K562 (cell line): ENCODE measurements at regions not wholly inside any gene's neighbourhood (a gene's known extent, or its start where the extent isn't known, plus 50 kb on each side); places are given as distances from the start of the nearest gene placed in this dataset.

ENCODE experiments used
- ATAC-seq: fragments of 200-7000 bp; cut with Tn5 transposase; 3 replicates; pipeline ENCODE4 v1.9.1; 2020; ENCODE audit warnings: moderate library complexity
- BruUV-seq: library from RNA; stranded (reverse); fragments of 400-500 nt; replicated peaks from 2 replicates; lab custom pipeline; 2021; lab: Mats Ljungman, UMichigan
- CTCF ChIA-PET: fragments of 300-600 bp; formaldehyde crosslinking; extraction: SDS; loops from one replicate; lab custom pipeline; 2021; ENCODE audit warnings: low intra/inter-chr PET ratio; lab: Yijun Ruan, JAX
- POLR2A ChIA-PET: fragments of 300-600, 350-650 bp; sonication (Branson Sonifier 250); formaldehyde crosslinking; extraction: SDS; loops from one replicate; lab custom pipeline; 2021; ENCODE audit warnings: antibody characterized with exemption, inconsistent platforms; lab: Yijun Ruan, JAX
- DNase-seq, 4 experiments: peaks; one replicate each; pipeline versions ENCODE4 v3.0.0 to v3.0.0-alpha.2; 2011 to 2018; ENCODE audit warnings: low spot score in 3 of 4, mixed read lengths in 3 of 4; ENCODE audit errors: extremely low read depth in 1 of 4
- FAIRE-seq: peaks from 2 replicates; lab custom pipeline; 2011; peaks lifted over from hg19 to GRCh38; lab: Jason Lieb, UNC
- H2AFZ ChIP-seq: 2 replicates; pipeline ENCODE4 v1.6.0; 2011; ENCODE audit warnings: low read depth, low read length, control low read depth, inconsistent platforms
- H3K27ac ChIP-seq: fragments of 200-600 bp; 3 replicates; pipeline ENCODE4 v1.8.0; 2011; ENCODE audit warnings: low read depth, mild to moderate bottlenecking, control low read depth, inconsistent platforms, low read length, moderate library complexity, mixed read lengths; ENCODE audit errors: extremely low read depth
- H3K27me3 ChIP-seq, 2 experiments: fragments of 300-600 bp in 1 of 2; 2 replicates in 1 of 2; 3 replicates in 1 of 2; pipeline versions ENCODE4 v1.6.0 to v1.8.0; 2011; ENCODE audit warnings: inconsistent platforms in 2 of 2, low read length in 2 of 2, mild to moderate bottlenecking in 1 of 2, mixed read lengths in 1 of 2, moderate library complexity in 1 of 2; ENCODE audit not compliant: control insufficient read depth in 2 of 2, insufficient read depth in 2 of 2
- H3K36me3 ChIP-seq: fragments of 300-600 bp; 3 replicates; pipeline ENCODE4 v1.8.0; 2011; ENCODE audit warnings: mild to moderate bottlenecking, low read length, inconsistent platforms; ENCODE audit not compliant: control insufficient read depth, insufficient read depth
- H3K4me1 ChIP-seq, 2 experiments: fragments of 200-600 bp in 1 of 2; replicated peaks in 1 of 2; 2 replicates in 1 of 2; 3 replicates in 1 of 2; pipeline versions ENCODE4 v1.5.1 to v1.8.0; 2011; ENCODE audit warnings: inconsistent platforms in 2 of 2, low read length in 2 of 2, mild to moderate bottlenecking in 1 of 2, mixed read lengths in 1 of 2, moderate library complexity in 1 of 2; ENCODE audit not compliant: control insufficient read depth in 2 of 2, insufficient read depth in 2 of 2
- H3K4me2 ChIP-seq: 2 replicates; pipeline ENCODE4 v1.6.1; 2011; ENCODE audit warnings: low read length, control low read depth, inconsistent platforms, mixed read lengths; ENCODE audit not compliant: insufficient read depth
- H3K4me3 ChIP-seq: fragments of 200-600 bp; sonication (generic), shearing (Covaris generic); 2 replicates; pipeline ENCODE4 v1.5.1; 2016; ENCODE audit warnings: control low read depth, inconsistent platforms
- H3K79me2 ChIP-seq: fragments of 200-600 bp; 3 replicates; pipeline ENCODE4 v1.8.0; 2011; ENCODE audit warnings: low read length, inconsistent platforms; ENCODE audit not compliant: control insufficient read depth, insufficient read depth
- H3K9ac ChIP-seq, 2 experiments: 2 replicates each; pipeline versions ENCODE4 v1.6.0 to v1.6.1; 2011; ENCODE audit warnings: low read depth in 2 of 2, low read length in 2 of 2, control low read depth in 1 of 2, inconsistent platforms in 1 of 2, mild to moderate bottlenecking in 1 of 2, mixed read lengths in 1 of 2; ENCODE audit not compliant: insufficient read depth in 1 of 2
- H3K9me1 ChIP-seq: one replicate; pipeline ENCODE4 v1.6.0; 2011; ENCODE audit warnings: inconsistent platforms, mild to moderate bottlenecking, low read length, moderate library complexity; ENCODE audit not compliant: control insufficient read depth, insufficient read depth
- H3K9me3 ChIP-seq: replicated peaks from 2 replicates; pipeline ENCODE4 v1.5.1; 2011; ENCODE audit warnings: low read depth, low read length, inconsistent platforms; ENCODE audit not compliant: control insufficient read depth, insufficient read depth
- H4K20me1 ChIP-seq: replicated peaks from 2 replicates; pipeline ENCODE4 v1.6.1; 2011; ENCODE audit warnings: low read length, inconsistent platforms, mixed read lengths; ENCODE audit not compliant: control insufficient read depth, insufficient read depth
- CREBBP ChIP-seq: IDR thresholded peaks from one replicate; pipeline ENCODE4 v1.6.1; 2012; ENCODE audit warnings: low read depth, mild to moderate bottlenecking, control low read depth, inconsistent platforms, low read length
- NCOA1 ChIP-seq: fragments of 450-650 bp; IDR thresholded peaks from 2 replicates; pipeline ENCODE4 v1.6.1; 2016; ENCODE audit warnings: low read depth
- RFX5 ChIP-seq: IDR thresholded peaks from 2 replicates; pipeline ENCODE4 v1.6.1; 2011; ENCODE audit warnings: low read depth, mild to moderate bottlenecking, improper control_type of control experiment, low read length
- SRSF1 ChIP-seq: fragments of 200-400 bp; formaldehyde crosslinking; IDR thresholded peaks from 2 replicates; pipeline ENCODE4 v1.6.1; 2017; ENCODE audit warnings: mild to moderate bottlenecking, low read depth, low read length, moderate library complexity
- TARDBP ChIP-seq: fragments of 450-650 bp; IDR thresholded peaks from 2 replicates; pipeline ENCODE4 v1.6.1; 2016
- TFAM ChIP-seq: fragments of 250-450 bp; sonication (Bioruptor Pico); conservative IDR thresholded peaks from 2 replicates; pipeline ENCODE4 v1.5.0; 2021; ENCODE audit warnings: mild to moderate bottlenecking, moderate library complexity
- WHSC1 ChIP-seq: IDR thresholded peaks from one replicate; pipeline ENCODE4 v1.6.1; 2012; ENCODE audit warnings: low read length, control low read depth, inconsistent platforms
- ZC3H8 ChIP-seq: fragments of 450-650 bp; IDR thresholded peaks from 2 replicates; pipeline ENCODE4 v1.6.1; 2017
- ZEB2 ChIP-seq: fragments of 450-650 bp; IDR thresholded peaks from 2 replicates; pipeline ENCODE4 v1.6.1; 2016
- ZFX ChIP-seq: sonication (generic); formaldehyde crosslinking; IDR thresholded peaks from 2 replicates; pipeline ENCODE4 v1.8.0; 2022; ENCODE audit warnings: mild to moderate bottlenecking, missing genetic modification reagents, moderate library complexity
- ZNF316 ChIP-seq: fragments of 450-650 bp; IDR thresholded peaks from 2 replicates; pipeline ENCODE4 v1.6.1; 2016
- WGBS: fragments of 100-300 bp; shearing (Covaris generic); methylation state at CpG from one replicate; pipeline ENCODE4 v1.1.6; 2016; ENCODE audit warnings: low coverage, mixed read lengths; ENCODE audit not compliant: insufficient coverage; ENCODE audit errors: missing lambda C conversion rate; 5-methylcytosine and 5-hydroxymethylcytosine counted together
- in situ Hi-C: fragments of 300-500 bp; cut with MboI; formaldehyde crosslinking; loops from 4 replicates; pipeline ENCODE4 v1.15.0; 2018; ENCODE audit warnings: inconsistent platforms, mixed read lengths
- intact Hi-C: fragments of 100-400 bp; cut with micrococcal nuclease; formaldehyde crosslinking; loops from 2 replicates; pipeline ENCODE4 v1.14.2; 2022
- TF ChIP-seq, protein P1 (sequence below): sonication (generic); formaldehyde crosslinking; IDR thresholded peaks from 2 replicates; pipeline ENCODE4 v1.8.1; 2022; ENCODE audit warnings: missing genetic modification reagents
- TF ChIP-seq, protein P2 (sequence below): fragments of 450-650 bp; formaldehyde crosslinking; IDR thresholded peaks from 2 replicates; pipeline ENCODE4 v1.4.0; 2020; ENCODE audit warnings: mild to moderate bottlenecking, moderate library complexity
- TF ChIP-seq, protein P3 (sequence below): conservative IDR thresholded peaks from 2 replicates; pipeline ENCODE4 v1.6.1; 2011; ENCODE audit warnings: low read depth, mild to moderate bottlenecking, low read length; ENCODE audit not compliant: control insufficient read depth

DNA sequence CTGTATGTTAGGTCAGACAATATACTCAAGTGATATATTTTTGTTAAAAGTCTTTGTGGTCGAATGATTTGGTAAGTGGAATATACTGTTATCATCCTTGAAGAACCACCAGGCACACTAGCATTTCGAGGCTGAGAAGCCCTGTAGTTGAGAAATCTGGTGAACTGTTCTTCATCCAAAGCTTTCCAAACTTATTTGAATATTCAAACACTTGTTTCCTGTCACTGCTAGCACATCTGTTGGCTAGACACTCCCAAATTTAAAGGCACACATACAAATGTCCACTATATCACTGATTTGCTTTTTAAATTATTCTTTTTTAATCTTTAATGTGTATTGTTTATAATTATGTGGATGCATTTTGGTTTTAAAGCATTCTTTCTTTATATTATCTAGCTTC is 241.9 kb upstream of the CNTNAP5 start (continued):
- TF ChIP-seq, protein P1, sequence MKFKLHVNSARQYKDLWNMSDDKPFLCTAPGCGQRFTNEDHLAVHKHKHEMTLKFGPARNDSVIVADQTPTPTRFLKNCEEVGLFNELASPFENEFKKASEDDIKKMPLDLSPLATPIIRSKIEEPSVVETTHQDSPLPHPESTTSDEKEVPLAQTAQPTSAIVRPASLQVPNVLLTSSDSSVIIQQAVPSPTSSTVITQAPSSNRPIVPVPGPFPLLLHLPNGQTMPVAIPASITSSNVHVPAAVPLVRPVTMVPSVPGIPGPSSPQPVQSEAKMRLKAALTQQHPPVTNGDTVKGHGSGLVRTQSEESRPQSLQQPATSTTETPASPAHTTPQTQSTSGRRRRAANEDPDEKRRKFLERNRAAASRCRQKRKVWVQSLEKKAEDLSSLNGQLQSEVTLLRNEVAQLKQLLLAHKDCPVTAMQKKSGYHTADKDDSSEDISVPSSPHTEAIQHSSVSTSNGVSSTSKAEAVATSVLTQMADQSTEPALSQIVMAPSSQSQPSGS (CRISPR knock-in tag), result no peak
- TF ChIP-seq SRSF1, result no peak
- TF ChIP-seq WHSC1, result no peak
- TF ChIP-seq TARDBP, result no peak
- no peak for TF ChIP-seq ZEB2
- TF ChIP-seq ZFX (CRISPR knock-in tag), result no peak
- no peak for TF ChIP-seq NCOA1
- TF ChIP-seq, protein P2, sequence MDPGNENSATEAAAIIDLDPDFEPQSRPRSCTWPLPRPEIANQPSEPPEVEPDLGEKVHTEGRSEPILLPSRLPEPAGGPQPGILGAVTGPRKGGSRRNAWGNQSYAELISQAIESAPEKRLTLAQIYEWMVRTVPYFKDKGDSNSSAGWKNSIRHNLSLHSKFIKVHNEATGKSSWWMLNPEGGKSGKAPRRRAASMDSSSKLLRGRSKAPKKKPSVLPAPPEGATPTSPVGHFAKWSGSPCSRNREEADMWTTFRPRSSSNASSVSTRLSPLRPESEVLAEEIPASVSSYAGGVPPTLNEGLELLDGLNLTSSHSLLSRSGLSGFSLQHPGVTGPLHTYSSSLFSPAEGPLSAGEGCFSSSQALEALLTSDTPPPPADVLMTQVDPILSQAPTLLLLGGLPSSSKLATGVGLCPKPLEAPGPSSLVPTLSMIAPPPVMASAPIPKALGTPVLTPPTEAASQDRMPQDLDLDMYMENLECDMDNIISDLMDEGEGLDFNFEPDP (CRISPR knock-in tag), result no peak
- TF ChIP-seq, all 486 proteins: peak for 0

DNA sequence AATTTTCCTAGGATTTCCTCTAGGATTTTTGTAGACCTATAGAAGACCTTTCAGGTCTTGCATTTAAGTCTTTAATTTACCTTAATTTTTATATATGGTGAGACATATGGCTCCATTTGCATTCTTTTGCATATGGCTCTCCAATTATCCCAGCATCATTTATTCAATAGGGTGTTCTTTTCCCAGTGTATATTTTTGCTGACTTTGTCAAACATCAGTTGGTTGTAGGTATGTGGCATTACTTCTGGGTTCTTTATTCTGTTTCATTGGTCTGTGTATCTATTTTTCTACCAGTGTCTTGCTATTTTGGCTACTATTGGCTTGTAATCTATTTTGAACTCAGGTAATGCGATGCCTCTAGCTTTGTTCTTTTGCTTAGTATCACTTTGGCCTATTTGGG is 239.8 kb upstream of the CNTNAP5 start:
- BruUV-seq, result no TSS peak

More for the DNA sequence above, 239.8 kb upstream of the CNTNAP5 start:
- in situ Hi-C loops, result no loop called here
- FAIRE-seq (no peak), DNase-seq (no peak), ATAC-seq (no peak)
- H3K4me3 ChIP-seq, result no peak overlapping the region
- no peaks in the 10 kb centered on the region for H3K9me3 ChIP-seq
- POLR2A ChIA-PET, result no interaction called here
- H3K4me2 ChIP-seq, result no peak overlapping the region
- no peak overlapping the region for H2AFZ ChIP-seq
- H3K9ac ChIP-seq, result no peak overlapping the region
- no peaks in the 10 kb centered on the region for H3K9me1 ChIP-seq
- no peaks in the 10 kb centered on the region for H3K79me2 ChIP-seq
- intact Hi-C loops, result no loop called here
- H3K27me3 ChIP-seq, result no peaks in the 10 kb centered on the region
- WGBS, result 0% methylated on average over 1 of the region's 1 CpG
- TF ChIP-seq TFAM (CRISPR knock-in tag), result no peak
- TF ChIP-seq ZC3H8, result no peak
- TF ChIP-seq, protein P3, sequence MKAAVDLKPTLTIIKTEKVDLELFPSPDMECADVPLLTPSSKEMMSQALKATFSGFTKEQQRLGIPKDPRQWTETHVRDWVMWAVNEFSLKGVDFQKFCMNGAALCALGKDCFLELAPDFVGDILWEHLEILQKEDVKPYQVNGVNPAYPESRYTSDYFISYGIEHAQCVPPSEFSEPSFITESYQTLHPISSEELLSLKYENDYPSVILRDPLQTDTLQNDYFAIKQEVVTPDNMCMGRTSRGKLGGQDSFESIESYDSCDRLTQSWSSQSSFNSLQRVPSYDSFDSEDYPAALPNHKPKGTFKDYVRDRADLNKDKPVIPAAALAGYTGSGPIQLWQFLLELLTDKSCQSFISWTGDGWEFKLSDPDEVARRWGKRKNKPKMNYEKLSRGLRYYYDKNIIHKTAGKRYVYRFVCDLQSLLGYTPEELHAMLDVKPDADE, result no peak
- TF ChIP-seq RFX5, result no peak
- no peak for TF ChIP-seq CREBBP
- TF ChIP-seq ZNF316, result no peak
- TF ChIP-seq, all 486 proteins: peak for 0
- CTCF ChIA-PET, result no interaction called here
- no peaks in the 10 kb centered on the region for H4K20me1 ChIP-seq
- H3K27ac ChIP-seq, result no peak overlapping the region
- H3K4me1 ChIP-seq, result no peaks in the 10 kb centered on the region
- H3K36me3 ChIP-seq, result no peaks in the 10 kb centered on the region
